DND-41 (cell line): ENCODE measurements at regions not wholly inside any gene's neighbourhood (a gene's known extent, or its start where the extent isn't known, plus 50 kb on each side); places are given as distances from the start of the nearest gene placed in this dataset.

ENCODE experiments used
- ATAC-seq: fragments of 200-7000 bp; cut with Tn5 transposase; 3 replicates; pipeline ENCODE4 v1.9.1; 2021; ENCODE audit warnings: low read depth; ENCODE audit not compliant: insufficient read depth
- DNase-seq: peaks from one replicate; pipeline ENCODE4 v3.0.0-alpha.2; 2020
- H2AFZ ChIP-seq: 2 replicates; pipeline ENCODE4 v1.6.0; 2012; ENCODE audit warnings: low read depth, low read length
- H3K27ac ChIP-seq: 2 replicates; pipeline ENCODE4 v1.5.1; 2012; ENCODE audit warnings: low read length, inconsistent platforms
- H3K27me3 ChIP-seq: fragments of 200-600 bp; sonication (generic); 2 replicates; pipeline ENCODE4 v1.6.0; 2012; ENCODE audit warnings: low read length, mild to moderate bottlenecking, inconsistent platforms; ENCODE audit not compliant: insufficient read depth, poor library complexity
- H3K36me3 ChIP-seq: 2 replicates; pipeline ENCODE4 v1.5.1; 2012; ENCODE audit warnings: low read length, inconsistent platforms; ENCODE audit not compliant: insufficient read depth
- H3K4me1 ChIP-seq: 2 replicates; pipeline ENCODE4 v1.5.1; 2012; ENCODE audit warnings: mild to moderate bottlenecking, low read length; ENCODE audit not compliant: insufficient read depth
- H3K4me2 ChIP-seq: 2 replicates; pipeline ENCODE4 v1.6.0; 2012; ENCODE audit warnings: mild to moderate bottlenecking, moderate library complexity, low read length, inconsistent platforms; ENCODE audit not compliant: insufficient read depth
- H3K4me3 ChIP-seq, 2 experiments: fragments of 200-600 bp in 1 of 2; shearing (Covaris generic) in 1 of 2; 2 replicates each; pipeline ENCODE4 v1.5.1; 2012 to 2016; ENCODE audit warnings: inconsistent platforms in 2 of 2, low read length in 2 of 2, mild to moderate bottlenecking in 2 of 2, low read depth in 1 of 2, moderate library complexity in 1 of 2
- H3K79me2 ChIP-seq: 2 replicates; pipeline ENCODE4 v1.6.0; 2012; ENCODE audit warnings: low read length, inconsistent platforms; ENCODE audit not compliant: insufficient read depth
- H3K9ac ChIP-seq: 2 replicates; pipeline ENCODE4 v1.6.0; 2012; ENCODE audit warnings: low read depth, mild to moderate bottlenecking, inconsistent platforms, low read length, moderate library complexity
- H3K9me3 ChIP-seq: 2 replicates; pipeline ENCODE4 v1.5.1; 2012; ENCODE audit warnings: low read length, moderate library complexity, mild to moderate bottlenecking, inconsistent platforms; ENCODE audit not compliant: insufficient read depth, severe bottlenecking
- H4K20me1 ChIP-seq: 2 replicates; pipeline ENCODE4 v1.6.0; 2012; ENCODE audit warnings: low read length; ENCODE audit not compliant: insufficient read depth
- EZH2 ChIP-seq: IDR thresholded peaks from 3 replicates; pipeline ENCODE4 v1.6.1; 2012; ENCODE audit warnings: borderline replicate concordance, low read depth, mild to moderate bottlenecking, moderate library complexity, low read length, inconsistent platforms; ENCODE audit not compliant: severe bottlenecking
- TF ChIP-seq, protein P1 (sequence below): IDR thresholded peaks from 2 replicates; pipeline ENCODE4 v1.5.1; 2012; ENCODE audit warnings: borderline replicate concordance, low read length, moderate library complexity, mild to moderate bottlenecking; ENCODE audit not compliant: poor library complexity, severe bottlenecking; ENCODE audit errors: extremely low read depth

- ATAC-seq (no peak), DNase-seq (no peak)
- no peaks in the 10 kb centered on the region for H3K9me3 ChIP-seq
- no peaks in the 10 kb centered on the region for H3K36me3 ChIP-seq
- no peaks in the 10 kb centered on the region for H3K79me2 ChIP-seq
- no peak overlapping the region for H2AFZ ChIP-seq
- no peaks in the 10 kb centered on the region for H3K27me3 ChIP-seq
- no peak overlapping the region for H3K4me3 ChIP-seq
- H3K27ac ChIP-seq, result no peak overlapping the region
- no peaks in the 10 kb centered on the region for H4K20me1 ChIP-seq
- no peaks in the 10 kb centered on the region for H3K4me1 ChIP-seq
- no peak overlapping the region for H3K4me2 ChIP-seq
- TF ChIP-seq, protein P1, sequence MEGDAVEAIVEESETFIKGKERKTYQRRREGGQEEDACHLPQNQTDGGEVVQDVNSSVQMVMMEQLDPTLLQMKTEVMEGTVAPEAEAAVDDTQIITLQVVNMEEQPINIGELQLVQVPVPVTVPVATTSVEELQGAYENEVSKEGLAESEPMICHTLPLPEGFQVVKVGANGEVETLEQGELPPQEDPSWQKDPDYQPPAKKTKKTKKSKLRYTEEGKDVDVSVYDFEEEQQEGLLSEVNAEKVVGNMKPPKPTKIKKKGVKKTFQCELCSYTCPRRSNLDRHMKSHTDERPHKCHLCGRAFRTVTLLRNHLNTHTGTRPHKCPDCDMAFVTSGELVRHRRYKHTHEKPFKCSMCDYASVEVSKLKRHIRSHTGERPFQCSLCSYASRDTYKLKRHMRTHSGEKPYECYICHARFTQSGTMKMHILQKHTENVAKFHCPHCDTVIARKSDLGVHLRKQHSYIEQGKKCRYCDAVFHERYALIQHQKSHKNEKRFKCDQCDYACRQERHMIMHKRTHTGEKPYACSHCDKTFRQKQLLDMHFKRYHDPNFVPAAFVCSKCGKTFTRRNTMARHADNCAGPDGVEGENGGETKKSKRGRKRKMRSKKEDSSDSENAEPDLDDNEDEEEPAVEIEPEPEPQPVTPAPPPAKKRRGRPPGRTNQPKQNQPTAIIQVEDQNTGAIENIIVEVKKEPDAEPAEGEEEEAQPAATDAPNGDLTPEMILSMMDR, result no peak
- no peak for TF ChIP-seq EZH2
- H3K9ac ChIP-seq, result no peak overlapping the region
Observed at GRCh38 chr6:153618371-153619322, 420.4 kb upstream of the OPRM1 start.

DNA sequence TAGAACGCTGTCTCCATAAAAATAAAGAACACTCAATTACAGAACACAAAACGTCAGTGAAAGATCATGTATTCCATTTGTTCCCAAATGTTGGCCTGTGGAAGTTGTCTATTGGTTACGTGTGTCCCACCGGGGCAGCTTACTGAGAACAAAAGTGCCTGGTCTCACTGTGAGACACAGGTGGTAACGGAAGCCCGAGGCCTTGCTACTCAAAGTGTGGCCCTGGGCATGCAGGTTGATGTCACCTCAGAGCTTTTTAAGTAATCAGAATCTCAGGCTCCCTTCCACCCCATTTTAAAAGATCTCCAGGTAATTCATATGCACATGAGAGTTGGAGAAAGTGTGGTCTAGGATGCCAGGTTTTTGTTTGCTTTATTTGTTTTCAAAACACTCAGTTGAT is 422.5 kb upstream of the OPRM1 start:
- no peaks in the 10 kb centered on the region for H4K20me1 ChIP-seq
- H3K4me2 ChIP-seq, result no peak overlapping the region
- no peak overlapping the region for H2AFZ ChIP-seq
- no peaks in the 10 kb centered on the region for H3K4me1 ChIP-seq
- ATAC-seq (no peak), DNase-seq (no peak)
- TF ChIP-seq, protein P1, result no peak
- no peak for TF ChIP-seq EZH2
- H3K36me3 ChIP-seq, result no peaks in the 10 kb centered on the region
- H3K27me3 ChIP-seq, result no peaks in the 10 kb centered on the region
- H3K79me2 ChIP-seq, result no peaks in the 10 kb centered on the region
- no peak overlapping the region for H3K4me3 ChIP-seq
- no peaks in the 10 kb centered on the region for H3K9me3 ChIP-seq
- H3K9ac ChIP-seq, result no peak overlapping the region
- H3K27ac ChIP-seq, result no peak overlapping the region

- Histone ChIP-seq H3K4me2 (no peak overlapping the region), H3K79me2 (no peaks in the 10 kb centered on the region), H3K4me3 (no peak overlapping the region), H3K9me3 (no peaks in the 10 kb centered on the region), H3K27me3 (no peaks in the 10 kb centered on the region), H4K20me1 (no peaks in the 10 kb centered on the region), H3K4me1 (no peaks in the 10 kb centered on the region), H3K9ac (no peak overlapping the region), H3K27ac (no peak overlapping the region), H3K36me3 (no peaks in the 10 kb centered on the region), H2AFZ (no peak overlapping the region)
- no peak for ATAC-seq
- TF ChIP-seq EZH2, result no peak
- TF ChIP-seq, protein P1, result no peak
- no peak for DNase-seq
Observed at GRCh38 chr6:153613719-153614455, 425.2 kb upstream of the OPRM1 start.
